ENCODE measurements at regions not wholly inside any gene's neighbourhood (a gene's known extent, or its start where the extent isn't known, plus 50 kb on each side); places are given as distances from the start of the nearest gene placed in this dataset.

- TF ChIP-seq POLR2A (IDR thresholded peaks at IDR 0.05) = no peak
- TF ChIP-seq CTCF (IDR thresholded peaks at IDR 0.05) = no peak
- no peak for TF ChIP-seq POLR2AphosphoS5 (IDR thresholded peaks at IDR 0.05)
Measured at GRCh38 chr2:122391726-122392125, 636.3 kb downstream of the TSN start.

Data from gastroesophageal sphincter (tissue), 3 donors.